HL-60 (cell line): ENCODE measurements at regions not wholly inside any gene's neighbourhood (a gene's known extent, or its start where the extent isn't known, plus 50 kb on each side); places are given as distances from the start of the nearest gene placed in this dataset.

Source experiments
- DNase-seq, 2 experiments: peaks; one replicate each; pipeline ENCODE4 v3.0.0-alpha.2; 2010 to 2020; ENCODE audit warnings: low read depth in 1 of 2, low spot score in 1 of 2
- H3K27ac ChIP-seq: fragments of 250-450 bp; sonication (Bioruptor Pico); replicated peaks from 2 replicates; pipeline ENCODE4 v1.5.1; 2020; ENCODE audit warnings: mild to moderate bottlenecking, moderate library complexity
- H3K27me3 ChIP-seq: fragments of 250-450 bp; sonication (Bioruptor Pico); 2 replicates; pipeline ENCODE4 v1.5.1; 2021; ENCODE audit warnings: mild to moderate bottlenecking, moderate library complexity; ENCODE audit not compliant: insufficient read depth, poor library complexity, severe bottlenecking
- H3K4me3 ChIP-seq: replicated peaks from 2 replicates; pipeline ENCODE4 v1.5.1; 2011; ENCODE audit warnings: mild to moderate bottlenecking, control low read depth, low read length; ENCODE audit not compliant: insufficient read depth
- CTCF ChIP-seq: IDR thresholded peaks from one replicate; pipeline ENCODE4 v1.5.1; 2011; ENCODE audit warnings: low read length, control low read depth, inconsistent platforms; ENCODE audit not compliant: insufficient read depth
- GABPA ChIP-seq: IDR thresholded peaks from 2 replicates; pipeline ENCODE4 v1.6.1; 2012; ENCODE audit warnings: low read depth
- POLR2AphosphoS5 ChIP-seq: IDR thresholded peaks from 2 replicates; pipeline ENCODE4 v1.6.1; 2012; ENCODE audit warnings: low read depth
- REST ChIP-seq: IDR thresholded peaks from 2 replicates; pipeline ENCODE4 v1.6.1; 2012; ENCODE audit warnings: low read depth; ENCODE audit not compliant: insufficient replicate concordance
- SPI1 ChIP-seq: IDR thresholded peaks from 2 replicates; pipeline ENCODE4 v1.6.1; 2012; ENCODE audit warnings: low read depth, mild to moderate bottlenecking, borderline replicate concordance

- DNase-seq: no peak
- no peak overlapping the region for H3K27ac ChIP-seq
These were observed 77.2 kb upstream of the BHLHE23 start for GRCh38 chr20:63083831-63084562.

GRCh38 chr20:63082939-63083735 lies 76.4 kb upstream of the BHLHE23 start:
- H3K27me3 ChIP-seq: peaks cover 1% of the 10 kb centered on the region
- H3K27ac ChIP-seq: no peak overlapping the region
- no peak for DNase-seq
- no peak for TF ChIP-seq POLR2AphosphoS5
- TF ChIP-seq REST: no peak
- TF ChIP-seq SPI1: no peak
- no peak for TF ChIP-seq CTCF
- no peak for TF ChIP-seq GABPA
- no peak overlapping the region for H3K4me3 ChIP-seq

More at GRCh38 chr20:63083831-63084562, 77.2 kb upstream of the BHLHE23 start:
- no peak overlapping the region for H3K4me3 ChIP-seq
- no peaks in the 10 kb centered on the region for H3K27me3 ChIP-seq
- no peak for TF ChIP-seq POLR2AphosphoS5
- no peak for TF ChIP-seq CTCF
- no peak for TF ChIP-seq REST
- no peak for TF ChIP-seq GABPA
- TF ChIP-seq SPI1: no peak

- Histone ChIP-seq H3K27me3 (peaks cover 2% of the 10 kb centered on the region), H3K4me3 (no peak overlapping the region), H3K27ac (no peak overlapping the region)
- peak; percentile 96 for TF ChIP-seq REST
- no peak for TF ChIP-seq POLR2AphosphoS5
- DNase-seq: peak in 1 of 2 experiments; percentile 16
These were observed 75.7 kb upstream of the BHLHE23 start for GRCh38 chr20:63082308-63082938.
